Body of pancreas (tissue), 4 donors: ENCODE measurements at regions not wholly inside any gene's neighbourhood (a gene's known extent, or its start where the extent isn't known, plus 50 kb on each side); places are given as distances from the start of the nearest gene placed in this dataset.

Source experiments
- CTCF ChIP-seq, 7 experiments: fragments of 450-650 bp in 4 of 7; fragments of 200-600 bp in 3 of 7; sonication (generic) in 3 of 7; IDR thresholded peaks; one replicate each; pipeline ENCODE4 v1.5.1; 2016 to 2019; ENCODE audit warnings: antibody characterized with exemption in 7 of 7
- POLR2A ChIP-seq, 3 donors: fragments of 450-650 bp; IDR thresholded peaks; one replicate each; pipeline ENCODE4 v1.6.1; 2016; ENCODE audit warnings: antibody characterized with exemption in 3 of 3, mild to moderate bottlenecking in 2 of 3

- TF ChIP-seq CTCF (IDR thresholded peaks at IDR 0.05) (no peak), POLR2A (IDR thresholded peaks at IDR 0.05) (no peak)
Observed at GRCh38 chr16:77116856-77117255, 74.1 kb upstream of the MON1B start.
